ENCODE measurements at regions not wholly inside any gene's neighbourhood (a gene's known extent, or its start where the extent isn't known, plus 50 kb on each side); places are given as distances from the start of the nearest gene placed in this dataset.

DNA sequence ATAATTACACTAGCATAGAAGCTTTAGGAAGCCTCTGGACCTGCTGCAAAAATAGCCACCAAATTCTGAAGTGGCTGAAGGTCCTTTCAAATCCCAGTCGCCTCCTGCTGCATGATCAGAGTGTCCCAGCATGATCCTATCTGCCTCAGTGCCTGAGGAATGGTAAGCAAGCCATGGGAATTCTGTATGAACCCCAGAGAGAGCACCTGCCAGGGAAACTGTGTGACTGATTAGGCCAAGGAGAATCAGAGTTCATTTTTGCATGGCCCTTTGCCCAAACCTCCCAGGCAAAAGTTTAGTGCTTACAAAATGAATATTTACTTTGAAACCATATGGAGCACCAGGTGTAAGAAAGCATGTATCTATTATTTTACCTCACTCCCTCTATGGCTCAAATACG is 221.4 kb downstream of the ARL4C start:
- TF ChIP-seq, protein P1, sequence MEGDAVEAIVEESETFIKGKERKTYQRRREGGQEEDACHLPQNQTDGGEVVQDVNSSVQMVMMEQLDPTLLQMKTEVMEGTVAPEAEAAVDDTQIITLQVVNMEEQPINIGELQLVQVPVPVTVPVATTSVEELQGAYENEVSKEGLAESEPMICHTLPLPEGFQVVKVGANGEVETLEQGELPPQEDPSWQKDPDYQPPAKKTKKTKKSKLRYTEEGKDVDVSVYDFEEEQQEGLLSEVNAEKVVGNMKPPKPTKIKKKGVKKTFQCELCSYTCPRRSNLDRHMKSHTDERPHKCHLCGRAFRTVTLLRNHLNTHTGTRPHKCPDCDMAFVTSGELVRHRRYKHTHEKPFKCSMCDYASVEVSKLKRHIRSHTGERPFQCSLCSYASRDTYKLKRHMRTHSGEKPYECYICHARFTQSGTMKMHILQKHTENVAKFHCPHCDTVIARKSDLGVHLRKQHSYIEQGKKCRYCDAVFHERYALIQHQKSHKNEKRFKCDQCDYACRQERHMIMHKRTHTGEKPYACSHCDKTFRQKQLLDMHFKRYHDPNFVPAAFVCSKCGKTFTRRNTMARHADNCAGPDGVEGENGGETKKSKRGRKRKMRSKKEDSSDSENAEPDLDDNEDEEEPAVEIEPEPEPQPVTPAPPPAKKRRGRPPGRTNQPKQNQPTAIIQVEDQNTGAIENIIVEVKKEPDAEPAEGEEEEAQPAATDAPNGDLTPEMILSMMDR (conservative IDR thresholded peaks at IDR 0.05; ENCODE audit: low read length): no peak
- no peak for TF ChIP-seq EZH2phosphoT487 (IDR thresholded peaks at IDR 0.05; ENCODE audit: borderline replicate concordance, low read depth, low read length)
